ENCODE measurements at regions not wholly inside any gene's neighbourhood (a gene's known extent, or its start where the extent isn't known, plus 50 kb on each side); places are given as distances from the start of the nearest gene placed in this dataset.

GRCh38 chrX:39927380-39927779, 170.4 kb downstream of the BCOR start:
- H3K4me3 ChIP-seq = no peak overlapping the region
- no peak for DNase-seq (ENCODE audit: low spot score)
- no peak overlapping the region for H3K27ac ChIP-seq
- no peak for TF ChIP-seq CTCF (IDR thresholded peaks at IDR 0.05)

DNA sequence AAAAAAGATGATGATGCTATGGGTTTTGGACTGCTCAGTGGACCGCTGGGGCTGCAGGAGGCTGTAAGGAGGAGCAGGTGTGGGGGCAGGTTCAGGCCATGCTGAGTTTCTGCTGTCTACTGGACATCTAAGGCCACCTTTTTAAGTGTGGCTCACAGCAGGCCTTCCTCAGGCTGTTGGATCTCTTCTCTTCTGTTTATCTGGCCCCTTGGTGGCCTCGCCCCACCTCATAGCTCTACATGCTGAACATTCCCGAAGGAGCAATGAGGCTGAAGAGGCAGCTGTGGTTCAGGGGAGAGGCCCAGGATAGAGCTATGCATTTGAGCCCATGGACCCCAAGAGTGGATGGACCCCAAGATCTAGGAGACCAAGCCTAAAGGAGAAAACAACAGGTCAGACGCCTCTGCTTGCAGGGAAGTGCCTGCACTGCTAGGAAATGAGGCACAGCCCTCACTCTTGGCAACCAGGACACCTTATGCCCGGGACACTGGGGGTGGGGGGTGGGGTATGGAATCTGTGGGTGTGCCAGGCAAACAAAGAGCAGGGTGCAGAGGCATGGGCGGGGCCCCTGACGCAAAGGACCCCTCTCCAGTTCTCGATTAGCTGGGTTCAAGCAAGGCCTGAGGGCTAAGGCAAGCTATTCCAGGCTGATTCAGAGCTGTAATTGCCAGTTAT, 168.9 kb downstream of the BCOR start:
- no peak for TF ChIP-seq CTCF (IDR thresholded peaks at IDR 0.05)
- Histone ChIP-seq H3K4me3 (no peak overlapping the region), H3K27ac (no peak overlapping the region)
- DNase-seq (ENCODE audit: low spot score) = no peak

DNA sequence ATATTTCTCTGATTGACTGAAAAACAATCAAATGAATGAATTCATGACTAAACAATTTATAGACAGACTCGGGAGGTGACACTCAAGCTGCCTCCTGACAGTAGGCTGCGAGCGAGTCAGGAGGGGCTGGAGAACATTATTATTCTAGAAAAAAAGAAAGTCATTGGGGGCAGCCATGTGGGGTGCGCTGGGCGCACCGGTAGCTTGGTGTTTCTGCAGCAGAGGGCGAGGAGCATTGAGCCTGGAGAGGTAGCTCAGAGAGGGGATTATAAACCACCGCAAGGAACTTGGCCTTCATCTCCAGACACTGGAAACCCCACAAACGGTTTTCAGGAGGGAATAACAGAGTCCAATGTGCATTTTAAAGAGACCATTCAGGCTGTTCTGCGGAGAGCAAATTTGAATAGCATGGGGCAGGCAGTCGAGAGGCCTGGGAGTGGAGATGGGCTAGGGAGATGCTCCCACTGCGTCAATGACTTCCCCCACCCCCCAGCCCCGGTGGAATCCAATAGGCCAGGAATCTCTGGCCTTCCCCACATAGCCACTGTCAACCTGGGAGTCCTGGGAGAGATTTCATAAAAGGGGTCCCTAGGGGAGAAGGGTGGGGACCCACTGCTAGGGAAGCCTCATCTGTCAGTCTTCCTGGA, 168.3 kb downstream of the BCOR start:
- DNase-seq (ENCODE audit: low spot score) = no peak
- TF ChIP-seq CTCF (IDR thresholded peaks at IDR 0.05) = no peak
- H3K27ac ChIP-seq = no peak overlapping the region

DNA sequence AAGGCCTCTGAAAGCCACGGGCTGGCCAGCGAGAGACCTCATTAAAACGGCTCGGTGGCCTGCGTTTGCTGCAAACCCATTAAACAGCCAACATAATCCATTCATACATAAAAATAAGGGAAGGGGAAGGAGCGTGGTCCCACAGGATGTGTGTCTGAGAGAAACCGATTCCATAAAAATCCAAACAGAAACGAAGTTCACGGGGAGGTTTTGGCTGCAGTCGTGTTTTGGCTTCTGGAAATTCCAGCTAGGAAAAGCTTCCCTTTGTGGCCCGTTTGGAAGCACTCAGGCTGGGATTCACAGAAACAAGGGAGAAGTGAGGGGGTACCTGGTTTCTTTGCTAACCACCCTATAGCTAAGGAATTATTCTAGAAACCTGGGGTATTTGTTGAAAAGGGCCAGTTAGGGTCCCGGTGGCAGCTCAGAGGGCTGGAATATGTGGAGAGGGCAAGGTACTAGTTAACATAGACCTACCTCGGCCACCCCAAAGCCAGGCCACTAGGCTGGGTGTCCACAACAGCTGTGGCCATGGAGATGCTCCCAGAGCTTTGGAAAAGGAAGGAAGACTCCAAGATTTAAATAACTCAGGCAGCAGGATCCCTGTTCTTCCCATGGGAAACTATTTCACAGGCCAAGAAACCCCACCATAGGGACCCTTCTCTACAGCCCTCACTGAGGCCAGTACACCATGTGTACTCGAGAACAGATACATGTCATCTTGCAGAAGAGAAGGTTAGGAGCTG, 166.8 kb downstream of the BCOR start:
- no peak for TF ChIP-seq CTCF (IDR thresholded peaks at IDR 0.05)
- H3K27ac ChIP-seq = peak overlapping the region in 1 of 2 donors; percentile 62
- DNase-seq (ENCODE audit: low spot score) = no peak

More for the DNA sequence above, 168.3 kb downstream of the BCOR start:
- no peak overlapping the region for H3K4me3 ChIP-seq

GRCh38 chrX:39931529-39932282, 166.1 kb downstream of the BCOR start:
- Histone ChIP-seq H3K4me3 (no peak overlapping the region), H3K27ac (peak overlapping the region in 1 of 2 donors; percentile 19)
- TF ChIP-seq CTCF (IDR thresholded peaks at IDR 0.05) = no peak
- DNase-seq (ENCODE audit: low spot score) = no peak

More for the DNA sequence above, 166.8 kb downstream of the BCOR start:
- H3K4me3 ChIP-seq = no peak overlapping the region

- H3K4me3 ChIP-seq = no peak overlapping the region
- no peak for TF ChIP-seq CTCF (IDR thresholded peaks at IDR 0.05)
- H3K27ac ChIP-seq = no peak overlapping the region
- no peak for DNase-seq (ENCODE audit: low spot score)
Measured at GRCh38 chrX:39935411-39936064, 162.2 kb downstream of the BCOR start.

Data from coronary artery (tissue), 2 donors.